ENCODE measurements at regions not wholly inside any gene's neighbourhood (a gene's known extent, or its start where the extent isn't known, plus 50 kb on each side); places are given as distances from the start of the nearest gene placed in this dataset.

- ATAC-seq (no peak), DNase-seq (no peak)
- H3K9me2 ChIP-seq (replicated peaks; ENCODE audit: low read length), result no peaks in the 10 kb centered on the region
- no peak for TF ChIP-seq EZH2 (IDR thresholded peaks at IDR 0.05; ENCODE audit: low read length, unreplicated experiment)
- TF ChIP-seq EZH2phosphoT487 (IDR thresholded peaks at IDR 0.05; ENCODE audit: borderline replicate concordance, low read length), result no peak
- TF ChIP-seq, protein P1, sequence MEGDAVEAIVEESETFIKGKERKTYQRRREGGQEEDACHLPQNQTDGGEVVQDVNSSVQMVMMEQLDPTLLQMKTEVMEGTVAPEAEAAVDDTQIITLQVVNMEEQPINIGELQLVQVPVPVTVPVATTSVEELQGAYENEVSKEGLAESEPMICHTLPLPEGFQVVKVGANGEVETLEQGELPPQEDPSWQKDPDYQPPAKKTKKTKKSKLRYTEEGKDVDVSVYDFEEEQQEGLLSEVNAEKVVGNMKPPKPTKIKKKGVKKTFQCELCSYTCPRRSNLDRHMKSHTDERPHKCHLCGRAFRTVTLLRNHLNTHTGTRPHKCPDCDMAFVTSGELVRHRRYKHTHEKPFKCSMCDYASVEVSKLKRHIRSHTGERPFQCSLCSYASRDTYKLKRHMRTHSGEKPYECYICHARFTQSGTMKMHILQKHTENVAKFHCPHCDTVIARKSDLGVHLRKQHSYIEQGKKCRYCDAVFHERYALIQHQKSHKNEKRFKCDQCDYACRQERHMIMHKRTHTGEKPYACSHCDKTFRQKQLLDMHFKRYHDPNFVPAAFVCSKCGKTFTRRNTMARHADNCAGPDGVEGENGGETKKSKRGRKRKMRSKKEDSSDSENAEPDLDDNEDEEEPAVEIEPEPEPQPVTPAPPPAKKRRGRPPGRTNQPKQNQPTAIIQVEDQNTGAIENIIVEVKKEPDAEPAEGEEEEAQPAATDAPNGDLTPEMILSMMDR (conservative IDR thresholded peaks at IDR 0.05; ENCODE audit: low read depth, low read length), result no peak
- no peaks in the 10 kb centered on the region for H3K4me1 ChIP-seq (ENCODE audit: insufficient read depth, low read length)
- no peaks in the 10 kb centered on the region for H4K20me1 ChIP-seq (ENCODE audit: low read length)
- no peak overlapping the region for H2AFZ ChIP-seq (ENCODE audit: low read length)
- H3K79me2 ChIP-seq (ENCODE audit: low read length), result no peaks in the 10 kb centered on the region
- no peaks in the 10 kb centered on the region for H3K36me3 ChIP-seq (ENCODE audit: low read depth, low read length)
- H3K4me2 ChIP-seq (ENCODE audit: low read length), result no peak overlapping the region
- ChIA-PET POLR2A (ENCODE audit: unreplicated experiment) (no interaction called here), CTCF (no interaction called here)
- no peak overlapping the region for H3K9ac ChIP-seq (ENCODE audit: low read length)
- no peaks in the 10 kb centered on the region for H3F3A ChIP-seq (ENCODE audit: low read length, unreplicated experiment)
- no peak overlapping the region for H3K27ac ChIP-seq (ENCODE audit: low read length)
- H3K9me3 ChIP-seq (ENCODE audit: low read length), result no peaks in the 10 kb centered on the region
- intact Hi-C loops (cut with micrococcal nuclease), result no loop called here
- no peak overlapping the region for H3K4me3 ChIP-seq (ENCODE audit: low read length)
- no TSS peak for BruUV-seq (replicated peaks)
- no peaks in the 10 kb centered on the region for H3K27me3 ChIP-seq (ENCODE audit: low read length)
Measured at GRCh38 chr2:183511154-183511553, 386.9 kb downstream of the NUP35 start.

- no peak overlapping the region for H3K27ac ChIP-seq (ENCODE audit: low read length)
- DNase-seq, result no peak
- BruUV-seq (replicated peaks), result no TSS peak
- H3K79me2 ChIP-seq (ENCODE audit: low read length), result no peaks in the 10 kb centered on the region
- intact Hi-C loops (cut with micrococcal nuclease), result no loop called here
- H3K9ac ChIP-seq (ENCODE audit: low read length), result no peak overlapping the region
- H3K9me2 ChIP-seq (replicated peaks; ENCODE audit: low read length), result no peaks in the 10 kb centered on the region
- H4K20me1 ChIP-seq (ENCODE audit: low read length), result no peaks in the 10 kb centered on the region
- H3K36me3 ChIP-seq (ENCODE audit: low read depth, low read length), result no peaks in the 10 kb centered on the region
- no peaks in the 10 kb centered on the region for H3F3A ChIP-seq (ENCODE audit: low read length, unreplicated experiment)
- no peak overlapping the region for H3K4me2 ChIP-seq (ENCODE audit: low read length)
- POLR2A ChIA-PET (ENCODE audit: unreplicated experiment), result no interaction called here
- H3K4me3 ChIP-seq (ENCODE audit: low read length), result no peak overlapping the region
- H3K27me3 ChIP-seq (ENCODE audit: low read length), result no peaks in the 10 kb centered on the region
- ATAC-seq, result no peak
- CTCF ChIA-PET, result no interaction called here
- H2AFZ ChIP-seq (ENCODE audit: low read length), result no peak overlapping the region
- no peaks in the 10 kb centered on the region for H3K9me3 ChIP-seq (ENCODE audit: low read length)
- TF ChIP-seq, protein P1 (conservative IDR thresholded peaks at IDR 0.05; ENCODE audit: low read depth, low read length), result no peak
- TF ChIP-seq EZH2 (IDR thresholded peaks at IDR 0.05; ENCODE audit: low read length, unreplicated experiment) (no peak), EZH2phosphoT487 (IDR thresholded peaks at IDR 0.05; ENCODE audit: borderline replicate concordance, low read length) (no peak)
- no peaks in the 10 kb centered on the region for H3K4me1 ChIP-seq (ENCODE audit: insufficient read depth, low read length)
Measured at GRCh38 chr2:183519371-183520056, 395.3 kb downstream of the NUP35 start.

DNA sequence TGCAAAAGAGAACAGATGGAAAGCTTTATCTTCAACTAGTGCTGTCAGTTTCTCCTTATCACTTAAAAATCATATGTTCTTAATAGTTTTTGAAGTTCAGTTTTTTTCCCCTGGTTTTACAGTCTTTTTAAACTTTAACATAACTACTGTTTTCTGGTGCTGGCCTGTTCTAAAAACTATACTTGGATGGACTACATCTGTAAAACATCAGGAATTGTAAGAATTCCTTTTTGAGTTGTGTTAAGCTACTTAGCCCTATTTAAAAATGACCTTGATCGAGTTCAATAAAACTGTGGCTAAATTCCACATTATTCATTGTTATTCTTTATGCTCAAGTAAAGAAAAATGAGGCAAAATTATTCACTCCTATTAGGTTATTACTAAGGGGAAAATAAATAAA lies 397.7 kb downstream of the NUP35 start:
- TF ChIP-seq EZH2 (IDR thresholded peaks at IDR 0.05; ENCODE audit: low read length, unreplicated experiment) (no peak), EZH2phosphoT487 (IDR thresholded peaks at IDR 0.05; ENCODE audit: borderline replicate concordance, low read length) (no peak)
- TF ChIP-seq, protein P1 (conservative IDR thresholded peaks at IDR 0.05; ENCODE audit: low read depth, low read length), result no peak
- no peaks in the 10 kb centered on the region for H4K20me1 ChIP-seq (ENCODE audit: low read length)

More for the DNA sequence above, 397.7 kb downstream of the NUP35 start:
- Histone ChIP-seq H3K4me2 (ENCODE audit: low read length) (no peak overlapping the region), H3K9ac (ENCODE audit: low read length) (no peak overlapping the region), H3K36me3 (ENCODE audit: low read depth, low read length) (no peaks in the 10 kb centered on the region), H3K79me2 (ENCODE audit: low read length) (no peaks in the 10 kb centered on the region), H2AFZ (ENCODE audit: low read length) (no peak overlapping the region), H3K27me3 (ENCODE audit: low read length) (no peaks in the 10 kb centered on the region), H3K9me3 (ENCODE audit: low read length) (no peaks in the 10 kb centered on the region), H3K4me1 (ENCODE audit: insufficient read depth, low read length) (no peaks in the 10 kb centered on the region), H3K27ac (ENCODE audit: low read length) (no peak overlapping the region), H3K4me3 (ENCODE audit: low read length) (no peak overlapping the region), H3K9me2 (replicated peaks; ENCODE audit: low read length) (no peaks in the 10 kb centered on the region), H3F3A (ENCODE audit: low read length, unreplicated experiment) (no peaks in the 10 kb centered on the region)
- intact Hi-C loops (cut with micrococcal nuclease), result no loop called here
- BruUV-seq (replicated peaks), result no TSS peak
- ATAC-seq (no peak), DNase-seq (no peak)
- CTCF ChIA-PET, result no interaction called here
- POLR2A ChIA-PET (ENCODE audit: unreplicated experiment), result no interaction called here
